ENCODE measurements at regions not wholly inside any gene's neighbourhood (a gene's known extent, or its start where the extent isn't known, plus 50 kb on each side); places are given as distances from the start of the nearest gene placed in this dataset.

DNA sequence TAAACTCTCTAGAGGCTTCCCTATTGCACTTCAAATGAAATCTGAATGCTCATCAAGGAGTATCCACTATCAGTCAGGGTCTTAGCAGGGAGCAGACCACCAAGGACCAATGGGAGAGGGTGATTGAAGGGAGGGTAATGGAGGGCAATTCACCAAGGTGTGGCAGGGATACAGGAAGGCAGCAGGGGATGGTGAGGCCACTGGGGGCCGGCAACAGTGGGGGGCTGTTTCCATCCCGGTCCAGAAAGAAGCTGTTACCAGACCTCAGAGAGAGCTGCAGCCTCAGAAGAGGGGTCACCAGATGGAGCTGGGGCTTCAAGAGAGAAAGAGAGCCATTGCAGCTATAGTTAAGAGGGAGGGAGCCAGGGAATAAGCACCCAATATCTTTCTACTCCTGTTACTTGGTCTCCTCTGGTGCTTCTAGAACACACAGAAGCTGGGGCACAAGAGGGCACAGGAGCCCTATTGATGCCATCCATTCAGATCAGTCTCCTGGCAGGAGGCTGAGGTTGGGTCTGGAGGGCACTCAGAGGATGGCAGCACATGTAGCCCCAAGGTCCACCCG lies 417.6 kb downstream of the PTPRU start:
- H3K4me1 ChIP-seq (ENCODE audit: control insufficient read depth in 1 of 2, insufficient read depth in 2 of 2, low read length in 2 of 2) = no peaks in the 10 kb centered on the region
- ATAC-seq (ENCODE audit: low FRiP score) = no peak
- intact Hi-C loops (cut with DNase I) = no loop called here
- H3K27ac ChIP-seq (ENCODE audit: low read depth in 1 of 2, low read length in 2 of 2) = no peak overlapping the region
- no peaks in the 10 kb centered on the region for H3K36me3 ChIP-seq (ENCODE audit: control insufficient read depth in 1 of 2, insufficient read depth in 2 of 2, low read length in 1 of 2)
- peaks cover 4% of the 10 kb centered on the region for H3K9me3 ChIP-seq (ENCODE audit: control insufficient read depth, low read length)
- H3K4me3 ChIP-seq (ENCODE audit: low read length in 2 of 2) = no peak overlapping the region
- no peak for DNase-seq
- 82% methylated on average over 3 of the region's 3 CpGs for WGBS, 2 donors
- H3K27me3 ChIP-seq (ENCODE audit: control insufficient read depth in 1 of 2, insufficient read depth in 2 of 2, low read length in 1 of 2) = no peaks in the 10 kb centered on the region

DNA sequence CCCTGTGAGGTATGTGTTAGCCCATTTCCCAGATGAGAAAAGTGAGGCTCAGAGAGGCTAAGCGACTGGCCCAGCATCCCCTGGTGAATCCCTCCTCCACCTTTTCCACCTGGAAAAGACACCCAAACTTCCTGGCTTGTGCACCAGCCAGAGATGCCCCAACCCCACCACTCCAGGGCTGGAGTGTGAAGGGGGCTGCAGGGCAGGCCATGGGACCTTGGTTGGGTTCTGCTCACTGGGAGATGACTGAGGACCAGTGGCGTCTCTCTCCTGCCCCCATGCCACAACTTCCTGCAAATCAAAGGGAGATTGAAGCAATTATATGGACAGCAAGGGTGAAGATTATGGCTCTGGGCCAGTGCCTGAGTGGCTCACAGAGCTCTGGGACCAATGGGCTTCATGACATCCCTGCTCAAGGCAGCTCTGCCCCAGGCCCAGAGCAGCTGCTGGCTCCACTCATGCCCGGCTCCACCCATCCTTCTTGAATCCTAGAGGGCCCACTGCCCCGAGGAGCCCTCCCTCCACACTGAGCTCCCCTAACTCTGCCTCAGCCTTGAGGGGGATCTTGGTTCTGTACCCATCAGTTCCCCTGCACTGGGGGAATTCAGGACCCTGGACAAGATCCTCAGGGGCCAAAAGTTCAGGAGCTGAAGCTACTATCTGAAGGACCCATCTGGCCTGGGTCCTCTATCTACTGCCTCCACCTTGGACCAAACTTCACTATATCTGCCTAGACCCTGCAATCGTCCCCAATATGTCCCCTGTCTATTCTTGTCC lies 416.9 kb downstream of the PTPRU start:
- no peaks in the 10 kb centered on the region for H3K4me1 ChIP-seq (ENCODE audit: control insufficient read depth in 1 of 2, insufficient read depth in 2 of 2, low read length in 2 of 2)
- no peak overlapping the region for H3K27ac ChIP-seq (ENCODE audit: low read depth in 1 of 2, low read length in 2 of 2)
- H3K9me3 ChIP-seq (ENCODE audit: control insufficient read depth, low read length) = peaks cover 4% of the 10 kb centered on the region
- H3K27me3 ChIP-seq (ENCODE audit: control insufficient read depth in 1 of 2, insufficient read depth in 2 of 2, low read length in 1 of 2) = no peaks in the 10 kb centered on the region
- ATAC-seq (ENCODE audit: low FRiP score) = no peak
- no peaks in the 10 kb centered on the region for H3K36me3 ChIP-seq (ENCODE audit: control insufficient read depth in 1 of 2, insufficient read depth in 2 of 2, low read length in 1 of 2)
- no peak for DNase-seq
- 58 to 70% methylated on average over 5 of the region's 5 CpGs for WGBS, 2 donors
- H3K4me3 ChIP-seq (ENCODE audit: low read length in 2 of 2) = no peak overlapping the region
- intact Hi-C loops (cut with DNase I) = no loop called here

DNA sequence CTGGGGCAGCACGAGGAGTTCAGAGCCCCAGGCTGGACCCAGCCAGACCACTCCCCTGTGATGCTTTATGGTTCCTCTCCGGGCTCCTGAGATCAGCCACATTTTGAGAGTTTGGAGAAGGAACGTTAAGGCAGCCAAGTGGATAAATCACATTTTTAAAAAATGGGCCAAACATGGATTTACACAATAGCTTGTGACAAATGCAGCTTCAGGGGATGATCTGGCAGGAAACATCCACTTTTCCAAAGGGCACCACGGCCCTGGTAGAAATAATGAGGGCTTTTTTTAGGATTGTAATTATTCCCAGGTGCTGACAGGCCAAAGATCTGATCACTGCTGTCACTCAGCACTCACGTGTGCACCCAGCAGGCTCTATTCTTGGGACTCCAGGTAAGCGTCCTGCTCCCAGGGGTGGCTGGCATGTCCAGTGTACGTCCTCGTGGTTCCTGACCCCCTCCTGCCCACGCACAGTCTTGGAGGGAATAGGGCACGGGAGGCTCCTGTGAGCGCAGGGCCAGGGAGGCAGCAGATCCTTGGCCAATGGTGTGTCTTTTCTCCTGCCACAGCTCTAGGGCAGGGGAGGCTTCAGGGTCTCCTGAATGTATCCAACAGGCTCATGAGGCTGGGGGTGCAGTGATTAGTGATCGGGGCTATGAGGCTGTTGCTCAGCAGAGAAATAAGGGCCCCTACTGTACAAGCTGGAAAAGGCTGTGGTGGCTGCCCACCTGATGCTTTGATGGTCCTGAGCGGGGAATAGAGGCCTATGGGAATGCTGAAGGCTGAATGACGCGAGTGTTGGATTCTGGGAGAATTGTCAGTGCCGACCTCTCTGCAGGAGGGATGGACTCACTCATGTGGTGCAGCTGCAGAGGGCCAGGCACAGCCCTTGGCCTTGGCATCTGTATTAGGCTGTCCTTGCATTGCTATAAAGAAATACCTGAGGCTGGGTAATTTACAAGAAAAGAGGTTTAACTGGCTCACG lies 415.7 kb downstream of the PTPRU start:
- ATAC-seq (ENCODE audit: low FRiP score) = no peak
- Histone ChIP-seq H3K27ac (ENCODE audit: low read depth in 1 of 2, low read length in 2 of 2) (no peak overlapping the region), H3K4me3 (ENCODE audit: low read length in 2 of 2) (no peak overlapping the region), H3K27me3 (ENCODE audit: control insufficient read depth in 1 of 2, insufficient read depth in 2 of 2, low read length in 1 of 2) (no peaks in the 10 kb centered on the region), H3K4me1 (ENCODE audit: control insufficient read depth in 1 of 2, insufficient read depth in 2 of 2, low read length in 2 of 2) (no peaks in the 10 kb centered on the region), H3K9me3 (ENCODE audit: control insufficient read depth, low read length) (peaks cover 2% of the 10 kb centered on the region), H3K36me3 (ENCODE audit: control insufficient read depth in 1 of 2, insufficient read depth in 2 of 2, low read length in 1 of 2) (no peaks in the 10 kb centered on the region)
- intact Hi-C loops (cut with DNase I) = no loop called here
- DNase-seq = no peak
- 68 to 73% methylated on average over 17 of the region's 17 CpGs for WGBS, 2 donors

DNA sequence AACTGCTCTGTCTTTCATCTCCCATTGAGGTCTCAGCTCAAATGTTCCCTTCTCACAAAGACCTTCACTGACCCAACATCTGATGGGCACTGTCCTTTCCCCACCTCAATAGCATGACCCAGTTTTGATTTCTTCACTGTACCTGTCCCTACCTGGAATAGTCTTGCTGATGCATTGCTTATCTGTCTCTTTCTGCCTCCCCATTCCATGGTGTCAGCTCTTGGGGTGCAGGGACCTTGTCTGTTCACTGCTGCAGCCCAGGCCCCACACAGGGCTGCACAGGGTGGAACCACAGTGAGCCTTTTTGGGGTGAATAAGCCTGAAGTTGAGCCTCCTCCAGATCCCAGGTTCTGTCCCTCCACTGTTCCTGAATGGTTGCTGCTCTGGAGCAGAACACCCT lies 414.9 kb downstream of the PTPRU start:
- Histone ChIP-seq H3K4me1 (ENCODE audit: control insufficient read depth in 1 of 2, insufficient read depth in 2 of 2, low read length in 2 of 2) (no peaks in the 10 kb centered on the region), H3K27ac (ENCODE audit: low read depth in 1 of 2, low read length in 2 of 2) (no peak overlapping the region), H3K36me3 (ENCODE audit: control insufficient read depth in 1 of 2, insufficient read depth in 2 of 2, low read length in 1 of 2) (no peaks in the 10 kb centered on the region), H3K4me3 (ENCODE audit: low read length in 2 of 2) (no peak overlapping the region), H3K9me3 (ENCODE audit: control insufficient read depth, low read length) (no peaks in the 10 kb centered on the region), H3K27me3 (ENCODE audit: control insufficient read depth in 1 of 2, insufficient read depth in 2 of 2, low read length in 1 of 2) (no peaks in the 10 kb centered on the region)
- DNase-seq = no peak
- ATAC-seq (ENCODE audit: low FRiP score) = no peak
- intact Hi-C loops (cut with DNase I) = no loop called here

DNA sequence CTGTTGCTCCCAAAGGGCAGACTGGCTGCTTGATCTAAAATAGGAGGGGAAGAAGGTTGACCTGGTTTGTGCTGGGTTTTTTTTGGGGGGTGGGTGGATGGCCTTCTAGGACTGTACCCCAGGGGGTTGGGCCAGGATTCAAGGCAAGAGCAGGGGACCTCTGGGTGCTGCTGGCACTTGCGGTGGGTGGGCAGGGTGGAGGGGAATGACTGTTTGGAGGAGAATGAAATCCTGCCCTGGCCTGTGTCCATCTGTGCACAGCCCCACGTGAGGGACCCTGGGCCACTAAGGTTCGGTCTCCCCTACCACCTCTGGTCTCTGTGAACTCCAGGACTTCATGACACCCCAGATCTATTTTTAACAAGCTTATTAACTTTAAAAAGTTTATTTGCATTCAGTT lies 414.2 kb downstream of the PTPRU start:
- Histone ChIP-seq H3K36me3 (ENCODE audit: control insufficient read depth in 1 of 2, insufficient read depth in 2 of 2, low read length in 1 of 2) (no peaks in the 10 kb centered on the region), H3K4me3 (ENCODE audit: low read length in 2 of 2) (no peak overlapping the region), H3K9me3 (ENCODE audit: control insufficient read depth, low read length) (no peaks in the 10 kb centered on the region), H3K27me3 (ENCODE audit: control insufficient read depth in 1 of 2, insufficient read depth in 2 of 2, low read length in 1 of 2) (no peaks in the 10 kb centered on the region), H3K27ac (ENCODE audit: low read depth in 1 of 2, low read length in 2 of 2) (no peak overlapping the region), H3K4me1 (ENCODE audit: control insufficient read depth in 1 of 2, insufficient read depth in 2 of 2, low read length in 2 of 2) (no peaks in the 10 kb centered on the region)
- ATAC-seq (ENCODE audit: low FRiP score) (no peak), DNase-seq (no peak)
- 82 to 85% methylated on average over 3 of the region's 3 CpGs for WGBS, 2 donors
- intact Hi-C loops (cut with DNase I) = no loop called here

DNA sequence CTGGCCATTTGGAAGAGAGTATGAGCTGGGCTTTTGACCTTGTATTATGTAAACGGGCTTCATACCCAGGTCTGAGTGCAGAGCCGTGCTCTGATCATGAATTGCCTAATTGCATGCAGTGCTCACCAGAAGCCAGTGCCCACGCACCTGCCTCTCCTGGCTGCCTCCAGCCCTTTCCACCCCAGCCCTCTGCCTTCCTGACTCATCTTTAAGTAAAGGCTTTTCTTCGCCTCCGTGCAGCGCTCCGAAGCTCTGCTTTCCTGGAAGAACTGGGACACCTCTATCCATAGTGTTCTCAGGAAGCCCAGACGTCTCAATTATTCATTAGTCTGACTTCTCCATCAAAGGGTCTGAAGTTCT lies 413.7 kb downstream of the PTPRU start:
- H3K4me3 ChIP-seq (ENCODE audit: low read length in 2 of 2) = no peak overlapping the region
- intact Hi-C loops (cut with DNase I) = no loop called here
- no peaks in the 10 kb centered on the region for H3K36me3 ChIP-seq (ENCODE audit: control insufficient read depth in 1 of 2, insufficient read depth in 2 of 2, low read length in 1 of 2)
- H3K27ac ChIP-seq (ENCODE audit: low read depth in 1 of 2, low read length in 2 of 2) = no peak overlapping the region
- DNase-seq (no peak), ATAC-seq (ENCODE audit: low FRiP score) (no peak)
- 63 to 75% methylated on average over 8 of the region's 8 CpGs for WGBS, 2 donors
- H3K27me3 ChIP-seq (ENCODE audit: control insufficient read depth in 1 of 2, insufficient read depth in 2 of 2, low read length in 1 of 2) = no peaks in the 10 kb centered on the region
- no peaks in the 10 kb centered on the region for H3K4me1 ChIP-seq (ENCODE audit: control insufficient read depth in 1 of 2, insufficient read depth in 2 of 2, low read length in 2 of 2)
- H3K9me3 ChIP-seq (ENCODE audit: control insufficient read depth, low read length) = no peaks in the 10 kb centered on the region

DNA sequence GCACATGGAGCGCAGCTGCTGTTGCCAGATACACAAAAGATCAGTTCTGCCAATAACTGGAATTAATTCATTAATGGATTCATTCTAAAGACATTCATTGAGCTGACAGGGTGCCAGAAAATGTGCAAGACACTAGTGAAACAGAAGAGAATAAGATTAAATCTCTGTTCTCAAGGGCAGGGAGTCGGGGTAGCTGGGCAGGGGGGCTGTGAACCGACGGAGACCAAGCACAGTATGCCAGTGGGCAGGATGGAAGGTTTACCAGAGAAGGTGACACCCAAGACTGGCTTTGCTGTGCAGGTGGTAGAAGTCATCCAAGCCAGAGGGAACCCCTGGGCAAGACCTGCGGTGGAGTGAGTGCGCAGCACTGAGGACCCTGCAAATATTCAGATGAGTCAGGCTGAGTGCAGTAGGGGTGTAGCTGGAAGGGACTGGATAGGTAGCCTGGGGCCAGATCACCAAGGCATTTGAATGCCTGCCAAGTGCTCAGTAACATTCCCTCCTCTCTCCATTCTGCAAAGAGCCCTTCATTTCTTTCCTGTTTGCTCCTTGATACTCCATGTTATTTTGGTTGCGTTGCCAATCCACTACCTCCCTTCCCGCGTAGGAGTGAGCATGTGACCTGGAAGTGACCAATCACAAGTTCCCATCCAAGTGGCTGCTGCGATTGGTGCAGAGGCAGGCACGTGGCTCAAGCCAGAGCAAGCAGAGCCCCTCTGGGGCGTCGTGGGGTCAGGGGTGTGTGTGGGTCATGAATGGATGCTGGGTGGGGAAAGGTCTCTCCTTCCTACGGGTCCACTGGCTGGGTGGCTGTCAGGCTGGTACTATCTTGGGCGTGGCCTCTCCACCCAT lies 413.1 kb downstream of the PTPRU start:
- Histone ChIP-seq H3K9me3 (ENCODE audit: control insufficient read depth, low read length) (no peaks in the 10 kb centered on the region), H3K36me3 (ENCODE audit: control insufficient read depth in 1 of 2, insufficient read depth in 2 of 2, low read length in 1 of 2) (no peaks in the 10 kb centered on the region), H3K4me3 (ENCODE audit: low read length in 2 of 2) (no peak overlapping the region), H3K27me3 (ENCODE audit: control insufficient read depth in 1 of 2, insufficient read depth in 2 of 2, low read length in 1 of 2) (no peaks in the 10 kb centered on the region), H3K27ac (ENCODE audit: low read depth in 1 of 2, low read length in 2 of 2) (no peak overlapping the region), H3K4me1 (ENCODE audit: control insufficient read depth in 1 of 2, insufficient read depth in 2 of 2, low read length in 2 of 2) (no peaks in the 10 kb centered on the region)
- WGBS, 2 donors = 82 to 85% methylated on average over 15 of the region's 15 CpGs
- DNase-seq (no peak), ATAC-seq (ENCODE audit: low FRiP score) (no peak)
- intact Hi-C loops (cut with DNase I) = no loop called here

DNA sequence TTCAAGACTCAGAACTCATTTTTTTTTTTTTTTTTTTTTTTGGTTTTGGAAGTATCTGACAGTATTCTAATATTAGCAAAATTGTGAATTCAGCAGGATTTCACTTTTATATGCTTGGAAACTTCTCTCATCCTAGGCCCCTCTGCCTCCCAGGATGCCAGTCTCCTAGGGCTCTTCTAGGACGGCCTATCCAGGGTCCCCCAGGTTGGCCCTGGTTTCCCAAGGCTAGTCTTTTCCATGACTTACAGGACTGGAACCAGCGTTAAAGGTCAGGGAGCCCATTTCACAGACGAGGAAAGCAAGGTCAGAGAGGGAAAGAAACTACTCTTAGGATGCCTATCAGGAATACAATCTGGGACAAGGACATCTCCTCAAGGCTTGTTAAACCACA lies 412.5 kb downstream of the PTPRU start:
- intact Hi-C loops (cut with DNase I) = no loop called here
- no peak overlapping the region for H3K27ac ChIP-seq (ENCODE audit: low read depth in 1 of 2, low read length in 2 of 2)
- H3K4me3 ChIP-seq (ENCODE audit: low read length in 2 of 2) = no peak overlapping the region
- H3K36me3 ChIP-seq (ENCODE audit: control insufficient read depth in 1 of 2, insufficient read depth in 2 of 2, low read length in 1 of 2) = no peaks in the 10 kb centered on the region
- WGBS, 2 donors = 83 to 86% methylated on average over 3 of the region's 3 CpGs
- DNase-seq (no peak), ATAC-seq (ENCODE audit: low FRiP score) (no peak)
- H3K9me3 ChIP-seq (ENCODE audit: control insufficient read depth, low read length) = no peaks in the 10 kb centered on the region
- no peaks in the 10 kb centered on the region for H3K27me3 ChIP-seq (ENCODE audit: control insufficient read depth in 1 of 2, insufficient read depth in 2 of 2, low read length in 1 of 2)
- no peaks in the 10 kb centered on the region for H3K4me1 ChIP-seq (ENCODE audit: control insufficient read depth in 1 of 2, insufficient read depth in 2 of 2, low read length in 2 of 2)

Data from aorta (tissue), 5 donors.